ENCODE measurements at regions not wholly inside any gene's neighbourhood (a gene's known extent, or its start where the extent isn't known, plus 50 kb on each side); places are given as distances from the start of the nearest gene placed in this dataset.

- TF ChIP-seq CTCF (IDR thresholded peaks at IDR 0.05 in 4 of 5, conservative IDR thresholded peaks at IDR 0.05 in 1 of 5) (no peak), POLR2A (IDR thresholded peaks at IDR 0.05) (no peak)
These were observed 283.5 kb upstream of the HS6ST1 start for GRCh38 chr2:128602038-128602698.
